Body of pancreas (tissue), 4 donors: ENCODE measurements at regions not wholly inside any gene's neighbourhood (a gene's known extent, or its start where the extent isn't known, plus 50 kb on each side); places are given as distances from the start of the nearest gene placed in this dataset.

Source experiments
- POLR2A ChIP-seq, 3 donors: fragments of 450-650 bp; IDR thresholded peaks; one replicate each; pipeline ENCODE4 v1.6.1; 2016; ENCODE audit warnings: antibody characterized with exemption in 3 of 3, mild to moderate bottlenecking in 2 of 3
- TF ChIP-seq, protein P1 (sequence below), 7 experiments: fragments of 450-650 bp in 4 of 7; fragments of 200-600 bp in 3 of 7; sonication (generic) in 3 of 7; IDR thresholded peaks; one replicate each; pipeline ENCODE4 v1.5.1; 2016 to 2019; ENCODE audit warnings: antibody characterized with exemption in 7 of 7

DNA sequence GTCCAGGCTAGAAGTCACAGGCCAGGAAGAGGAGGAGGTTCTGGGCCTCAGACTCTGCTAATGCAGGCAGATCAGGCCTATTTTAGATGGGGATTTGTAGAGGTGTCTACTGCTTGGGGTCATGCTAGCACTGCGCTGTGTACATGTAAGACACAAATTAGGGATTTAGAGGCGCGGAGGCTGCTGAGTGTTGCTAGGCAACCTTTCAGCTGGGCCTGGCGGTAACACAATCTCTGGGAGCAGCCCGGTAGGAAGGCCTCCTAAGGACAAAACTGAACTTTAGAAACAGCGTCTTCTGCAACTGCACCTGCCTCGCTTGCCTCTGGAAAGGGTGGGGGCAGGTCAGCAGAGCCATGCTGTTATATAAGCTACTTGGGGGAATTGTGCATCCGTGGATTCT lies 147.9 kb downstream of the MACROH2A1 start:
- TF ChIP-seq, protein P1, sequence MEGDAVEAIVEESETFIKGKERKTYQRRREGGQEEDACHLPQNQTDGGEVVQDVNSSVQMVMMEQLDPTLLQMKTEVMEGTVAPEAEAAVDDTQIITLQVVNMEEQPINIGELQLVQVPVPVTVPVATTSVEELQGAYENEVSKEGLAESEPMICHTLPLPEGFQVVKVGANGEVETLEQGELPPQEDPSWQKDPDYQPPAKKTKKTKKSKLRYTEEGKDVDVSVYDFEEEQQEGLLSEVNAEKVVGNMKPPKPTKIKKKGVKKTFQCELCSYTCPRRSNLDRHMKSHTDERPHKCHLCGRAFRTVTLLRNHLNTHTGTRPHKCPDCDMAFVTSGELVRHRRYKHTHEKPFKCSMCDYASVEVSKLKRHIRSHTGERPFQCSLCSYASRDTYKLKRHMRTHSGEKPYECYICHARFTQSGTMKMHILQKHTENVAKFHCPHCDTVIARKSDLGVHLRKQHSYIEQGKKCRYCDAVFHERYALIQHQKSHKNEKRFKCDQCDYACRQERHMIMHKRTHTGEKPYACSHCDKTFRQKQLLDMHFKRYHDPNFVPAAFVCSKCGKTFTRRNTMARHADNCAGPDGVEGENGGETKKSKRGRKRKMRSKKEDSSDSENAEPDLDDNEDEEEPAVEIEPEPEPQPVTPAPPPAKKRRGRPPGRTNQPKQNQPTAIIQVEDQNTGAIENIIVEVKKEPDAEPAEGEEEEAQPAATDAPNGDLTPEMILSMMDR (IDR thresholded peaks at IDR 0.05): no peak
- no peak for TF ChIP-seq POLR2A (IDR thresholded peaks at IDR 0.05)
